NCI-H748 (cell line): ENCODE measurements at regions not wholly inside any gene's neighbourhood (a gene's known extent, or its start where the extent isn't known, plus 50 kb on each side); places are given as distances from the start of the nearest gene placed in this dataset.
A peak's percentile ranks its signal among the peaks of the same experiment; 100 is the strongest.
"Not testable (repeated sequence)": the region's sequence is repeated elsewhere in the genome, so short reads cannot be mapped to it uniquely, and the experiment has no call there.

ENCODE experiments used
- DNase-seq: peaks from one replicate; lab custom pipeline; 2025; ENCODE audit not compliant: unreplicated experiment; lab: John Stamatoyannopoulos, UW

DNA sequence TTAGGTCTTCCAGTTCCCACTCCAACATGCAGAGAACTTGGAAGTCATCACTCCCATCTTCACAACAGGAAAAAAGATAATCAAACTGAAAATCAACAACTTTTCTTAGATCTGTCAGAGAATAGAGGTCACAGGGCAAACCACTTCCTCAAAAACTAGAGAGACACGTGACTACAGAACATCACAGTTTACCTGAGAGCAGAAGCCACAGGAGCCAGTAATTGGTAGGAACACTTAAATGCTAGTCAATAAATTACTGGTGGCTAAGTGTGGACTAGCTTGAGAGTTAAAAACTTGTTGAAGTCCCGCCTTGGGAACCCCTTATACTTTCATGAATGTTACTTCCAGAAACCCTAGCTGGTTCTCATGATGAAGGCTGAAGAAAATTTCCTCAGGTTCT lies 81.1 kb downstream of the THSD1 start:
- not testable (repeated sequence) for DNase-seq

DNA sequence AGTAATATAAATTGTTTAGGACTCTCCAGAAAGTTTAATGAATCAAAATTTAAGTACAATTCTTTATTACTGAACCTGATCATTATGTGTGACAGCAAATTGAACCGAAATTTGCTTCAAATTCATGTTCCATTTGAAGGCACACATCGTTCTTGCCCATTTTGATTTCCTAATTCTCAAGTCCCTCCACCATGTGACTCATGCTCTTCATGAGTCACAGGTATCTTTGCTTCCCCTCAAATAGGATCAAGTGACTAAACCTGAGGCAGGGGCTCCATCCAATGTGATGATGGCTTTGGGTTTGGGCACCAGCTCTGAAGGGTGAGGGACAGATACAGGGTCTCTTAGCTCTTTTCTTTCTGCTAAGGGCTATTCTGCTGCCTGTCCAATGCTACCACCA lies 86.1 kb downstream of the THSD1 start:
- no peak for DNase-seq

- DNase-seq: not testable (repeated sequence)
These were observed 96.1 kb downstream of the THSD1 start for GRCh38 chr13:52309833-52310232.

- DNase-seq: not testable (repeated sequence)
These were observed 99.6 kb downstream of the THSD1 start for GRCh38 chr13:52306336-52306735.

GRCh38 chr13:52303098-52303497 lies 102.9 kb downstream of the THSD1 start:
- not testable (repeated sequence) for DNase-seq

DNA sequence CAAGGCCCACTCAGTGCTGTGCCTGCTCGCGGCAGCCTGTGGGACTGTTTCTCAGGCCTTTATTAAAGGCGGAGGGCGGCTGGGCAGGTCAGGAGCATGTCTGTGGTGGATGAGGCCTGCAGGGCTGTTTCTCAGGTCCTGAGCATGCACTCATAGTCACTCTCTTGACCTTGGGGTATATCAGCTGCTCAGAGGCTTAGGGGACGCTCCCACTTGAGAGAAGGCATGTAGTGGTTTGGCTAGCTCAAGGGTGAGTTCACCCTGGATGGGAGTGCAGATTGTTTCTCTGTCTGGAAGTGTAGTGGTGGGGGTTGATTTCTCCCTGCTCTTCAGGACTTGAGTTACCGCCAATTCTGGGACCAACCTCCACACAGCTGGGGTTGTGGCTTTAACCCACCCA lies 103.3 kb downstream of the THSD1 start:
- DNase-seq: not testable (repeated sequence)

- DNase-seq: not testable (repeated sequence)
These were observed 104.1 kb downstream of the THSD1 start for GRCh38 chr13:52301810-52302400.

DNA sequence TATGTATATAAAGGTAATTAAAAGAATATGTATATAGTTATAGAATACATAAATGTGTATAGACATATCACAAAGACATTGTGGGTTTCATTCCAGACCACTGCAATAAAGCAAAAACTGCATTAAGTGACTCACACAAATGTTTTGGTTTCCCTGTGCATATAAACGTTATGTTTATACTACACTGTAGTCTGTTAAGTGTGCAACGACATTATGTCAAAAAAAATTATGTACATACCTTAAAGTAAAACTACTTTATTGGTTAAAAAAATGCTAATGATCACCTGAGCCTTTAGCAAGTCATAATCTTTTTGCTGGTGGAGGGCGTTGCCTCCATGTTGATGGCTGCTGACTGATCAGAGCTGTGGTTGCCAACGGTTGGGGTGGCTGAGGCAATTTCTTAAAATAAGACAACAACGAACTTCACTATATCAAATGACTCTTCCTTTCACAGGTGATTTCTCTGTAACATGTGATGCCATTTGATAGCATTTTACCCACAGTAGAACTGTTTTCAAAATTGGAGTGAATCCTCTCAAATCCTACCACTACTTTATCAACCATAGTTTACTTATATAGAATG lies 107.8 kb downstream of the THSD1 start:
- not testable (repeated sequence) for DNase-seq

DNA sequence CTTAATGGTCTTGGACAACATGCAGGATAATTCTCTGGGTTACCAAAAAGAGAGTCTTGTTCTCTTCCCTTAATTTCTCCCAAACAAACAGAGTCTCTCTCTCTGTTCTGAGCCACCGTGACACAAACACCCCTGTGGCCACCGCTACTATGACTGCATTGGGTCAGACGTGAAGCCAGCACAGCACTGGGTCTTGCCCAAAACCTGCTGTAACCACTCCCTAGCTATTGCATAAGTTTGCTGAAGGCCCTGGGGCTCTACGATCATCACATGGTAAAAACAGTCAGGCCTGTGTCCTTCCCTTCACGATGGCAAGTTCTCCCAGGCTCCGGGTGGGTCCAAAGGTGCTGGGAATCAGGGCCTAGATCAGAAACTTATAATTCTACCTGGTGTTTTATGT lies 117.1 kb downstream of the THSD1 start:
- not testable (repeated sequence) for DNase-seq

DNA sequence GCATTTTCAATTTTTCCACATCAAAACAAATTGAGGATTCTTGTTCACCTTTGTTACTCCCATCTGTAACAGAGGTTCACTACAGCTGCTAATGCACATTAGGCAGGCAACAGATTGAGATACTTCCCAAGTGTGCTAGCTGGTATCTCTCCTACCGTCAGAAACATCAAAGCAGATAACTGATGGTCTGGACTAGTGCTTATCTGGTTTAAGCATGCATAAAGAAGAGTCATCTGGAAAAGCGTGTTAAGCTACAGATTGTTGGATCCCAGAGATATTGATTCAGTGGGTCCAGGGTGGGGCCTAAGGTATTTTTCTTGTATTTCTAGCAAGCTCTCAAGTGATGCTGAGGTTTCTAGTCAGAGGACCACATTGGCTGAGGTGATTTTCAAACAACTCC lies 122.0 kb upstream of the NEK3 start:
- DNase-seq: not testable (repeated sequence)

DNA sequence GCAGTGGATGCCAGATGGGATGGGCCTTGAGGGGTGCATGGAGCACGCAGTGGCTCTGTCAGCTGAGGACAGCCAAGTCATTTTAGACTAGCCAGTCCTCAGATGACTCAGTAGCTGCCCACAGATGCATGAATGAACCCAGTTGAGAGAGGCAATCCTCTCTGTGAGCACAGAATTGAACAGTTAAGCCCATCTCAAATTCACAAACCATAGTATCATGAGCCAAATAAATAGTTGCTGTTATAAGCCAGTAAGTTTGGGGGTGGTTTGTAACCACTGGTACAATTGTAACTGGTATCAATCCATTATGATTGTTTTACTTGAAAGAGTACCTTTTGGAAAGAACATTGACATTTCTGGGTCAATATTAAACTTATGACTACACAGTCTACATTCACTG lies 120.0 kb upstream of the NEK3 start:
- DNase-seq: not testable (repeated sequence)

DNA sequence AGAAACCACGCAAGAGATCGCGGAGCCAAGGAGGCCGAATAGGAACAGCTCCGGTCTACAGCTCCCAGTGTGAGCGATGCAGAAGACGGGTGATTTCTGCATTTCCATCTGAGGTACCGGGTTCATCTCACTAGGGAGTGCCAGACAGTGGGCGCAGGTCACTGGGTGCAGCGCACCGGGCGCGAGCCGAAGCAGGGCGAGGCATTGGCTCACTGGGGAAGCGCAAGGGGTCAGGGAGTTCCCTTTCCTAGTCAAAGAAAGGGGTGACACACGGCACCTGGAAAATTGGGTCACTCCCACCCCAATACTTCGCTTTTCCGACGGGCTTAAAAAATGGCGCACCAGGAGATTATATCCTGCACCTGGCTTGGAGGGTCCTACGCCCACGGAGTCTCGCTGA lies 94.9 kb upstream of the NEK3 start:
- not testable (repeated sequence) for DNase-seq

GRCh38 chr13:52240752-52241151 lies 81.4 kb upstream of the NEK3 start:
- not testable (repeated sequence) for DNase-seq

DNA sequence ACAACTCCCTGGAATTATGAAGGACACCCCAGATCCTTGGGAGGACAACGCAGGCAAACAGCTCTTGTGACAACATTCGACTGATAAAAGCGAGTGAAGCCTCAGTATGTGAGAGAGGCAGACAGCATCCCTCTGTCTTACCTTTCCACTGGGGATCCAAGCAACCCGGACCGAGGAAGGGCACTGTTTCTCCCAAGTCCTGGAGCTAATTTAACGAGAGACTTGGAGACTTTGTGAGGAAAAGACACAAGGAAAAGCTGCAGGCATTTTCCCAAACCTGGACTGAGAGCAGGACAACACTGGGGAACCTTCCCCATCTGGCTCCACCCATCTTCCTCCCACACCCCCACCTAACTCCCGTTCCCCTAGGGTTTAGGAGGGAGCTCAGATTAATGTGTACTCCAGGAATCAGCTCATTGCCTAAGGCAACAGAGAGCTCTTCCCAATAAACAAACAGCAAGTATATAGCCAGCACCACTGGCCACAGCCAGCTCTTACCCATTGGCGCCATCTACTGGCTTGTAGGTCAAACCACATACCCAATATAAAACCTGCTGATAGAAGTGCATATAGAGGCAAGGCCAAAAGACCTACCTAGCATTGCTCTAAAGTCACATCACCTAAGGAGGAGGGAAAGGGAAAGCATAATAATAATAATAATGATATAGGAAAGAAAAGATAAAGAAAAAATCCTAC lies 76.7 kb upstream of the NEK3 start:
- DNase-seq: peak; percentile 74

DNA sequence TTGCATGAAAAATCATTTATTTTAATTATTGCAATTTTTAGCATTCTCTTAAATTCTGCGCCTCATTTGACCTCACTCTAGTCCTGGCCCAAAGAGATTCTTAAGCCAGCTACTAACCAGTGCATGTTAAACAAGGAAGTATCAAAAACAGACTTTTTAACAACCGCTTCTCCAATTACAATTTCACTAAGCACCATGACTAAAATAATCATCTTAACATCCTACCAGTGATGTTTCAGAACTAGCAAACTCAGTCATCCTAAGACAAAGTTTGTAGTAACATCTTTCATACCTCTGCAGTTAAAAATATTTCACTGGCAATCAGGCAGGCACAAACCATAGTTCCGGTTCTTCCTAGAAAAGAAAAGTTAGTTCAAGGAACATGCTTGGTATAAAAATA lies 75.5 kb upstream of the NEK3 start:
- DNase-seq: not testable (repeated sequence)

DNA sequence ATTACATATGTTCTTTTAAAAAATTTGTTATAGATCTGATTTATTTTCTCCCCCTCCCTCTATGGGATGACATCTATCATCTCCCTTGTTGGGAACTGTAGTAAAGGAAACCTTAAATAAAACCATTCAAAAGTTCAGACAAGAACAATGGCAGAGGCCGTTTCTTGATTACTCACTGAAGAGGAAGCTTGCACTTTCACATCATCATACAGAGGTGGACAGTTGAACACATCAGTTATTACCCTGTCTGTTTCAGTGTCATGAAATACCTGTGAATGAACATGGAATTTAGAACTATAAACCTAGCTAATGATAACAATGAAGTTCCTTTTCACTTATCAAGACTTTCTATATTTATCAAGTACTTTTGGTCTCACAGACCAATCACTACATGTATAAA lies 63.7 kb upstream of the NEK3 start:
- DNase-seq: not testable (repeated sequence)

GRCh38 chr13:52213920-52214319 lies 54.5 kb upstream of the NEK3 start:
- DNase-seq: not testable (repeated sequence)

DNA sequence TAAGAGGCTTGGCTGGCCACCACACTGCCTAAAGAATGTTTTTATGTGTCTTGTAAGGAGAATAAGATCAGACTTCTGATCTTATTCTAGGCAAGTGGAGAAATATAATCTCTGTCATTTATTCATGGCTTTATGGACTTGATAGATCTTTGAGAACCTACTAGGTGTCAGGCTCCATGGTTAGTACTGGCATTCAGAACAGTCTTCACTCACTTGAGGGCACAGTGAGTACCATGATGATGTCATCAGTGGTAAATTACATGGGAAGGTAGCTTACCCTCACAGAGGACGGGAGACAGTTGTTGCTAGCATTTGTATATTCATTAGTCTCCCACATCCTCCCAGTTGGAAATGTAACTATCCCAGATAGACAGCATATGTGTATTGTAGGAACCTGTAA lies 53.5 kb upstream of the NEK3 start:
- DNase-seq: not testable (repeated sequence)

- not testable (repeated sequence) for DNase-seq
These were observed 52.0 kb upstream of the NEK3 start for GRCh38 chr13:52211416-52211776.

GRCh38 chr13:52210564-52211415 lies 51.4 kb upstream of the NEK3 start:
- DNase-seq: not testable (repeated sequence)
